OCI-LY3 (cell line): ENCODE measurements at regions not wholly inside any gene's neighbourhood (a gene's known extent, or its start where the extent isn't known, plus 50 kb on each side); places are given as distances from the start of the nearest gene placed in this dataset.
"Not testable (repeated sequence)": the region's sequence is repeated elsewhere in the genome, so short reads cannot be mapped to it uniquely, and the experiment has no call there.

Experiments used
- H2AFZ ChIP-seq: fragments of 200-600, 300-600 bp; shearing (Covaris generic); 2 replicates; pipeline ENCODE4 v1.6.0; 2014; ENCODE audit warnings: antibody characterized with exemption, low read depth, low read length
- H3K27ac ChIP-seq: fragments of 200-600, 300-600 bp; sonication (generic); 2 replicates; pipeline ENCODE4 v1.5.1; 2014; ENCODE audit warnings: mild to moderate bottlenecking, low read length, moderate library complexity, mixed read lengths
- H3K27me3 ChIP-seq: fragments of 200-600, 300-600 bp; sonication (generic); 2 replicates; pipeline ENCODE4 v1.6.1; 2014; ENCODE audit warnings: low read depth, low read length, mixed read lengths
- H3K36me3 ChIP-seq: fragments of 200-600, 300-600 bp; sonication (generic); replicated peaks from 2 replicates; pipeline ENCODE3; 2014; ENCODE audit warnings: low read depth, low read length, mixed read lengths
- H3K4me1 ChIP-seq: fragments of 300-600, 200-600 bp; sonication (generic); 2 replicates; pipeline ENCODE4 v1.6.1; 2014; ENCODE audit warnings: low read length, mixed read lengths
- H3K4me2 ChIP-seq: fragments of 200-600, 300-600 bp; sonication (generic); 2 replicates; pipeline ENCODE4 v1.6.1; 2014; ENCODE audit warnings: low read length, mixed read lengths
- H3K4me3 ChIP-seq: fragments of 300-600, 200-600 bp; sonication (generic); 2 replicates; pipeline ENCODE4 v1.5.1; 2014; ENCODE audit warnings: antibody characterized with exemption, mild to moderate bottlenecking, low read length, moderate library complexity
- H3K79me2 ChIP-seq: fragments of 300-600, 200-600 bp; shearing (Covaris generic); 2 replicates; pipeline ENCODE4 v1.6.1; 2014; ENCODE audit warnings: mild to moderate bottlenecking, low read length, mixed read lengths
- H3K9ac ChIP-seq: fragments of 300-600, 200-600 bp; shearing (Covaris generic); 2 replicates; pipeline ENCODE4 v1.6.0; 2014; ENCODE audit warnings: mild to moderate bottlenecking, low read length, moderate library complexity
- H3K9me3 ChIP-seq: fragments of 200-600, 300-600 bp; shearing (Covaris generic); 2 replicates; pipeline ENCODE4 v1.6.1; 2014; ENCODE audit warnings: low read length, mixed read lengths; ENCODE audit not compliant: insufficient read depth
- H4K20me1 ChIP-seq: fragments of 200-600, 300-600 bp; sonication (generic); 2 replicates; pipeline ENCODE4 v1.6.1; 2016; ENCODE audit warnings: low read length, mixed read lengths; ENCODE audit not compliant: insufficient read depth
- EZH2phosphoT487 ChIP-seq: fragments of 200-600 bp; shearing (Covaris generic); IDR thresholded peaks from 2 replicates; pipeline ENCODE4 v1.6.1; 2018; ENCODE audit warnings: antibody characterized with exemption, mixed run types, low read depth
- TF ChIP-seq, protein P1 (sequence below): fragments of 200-600, 300-600 bp; sonication (generic); IDR thresholded peaks from 2 replicates; pipeline ENCODE4 v1.5.1; 2014; ENCODE audit warnings: antibody characterized with exemption, low read length, low read depth

DNA sequence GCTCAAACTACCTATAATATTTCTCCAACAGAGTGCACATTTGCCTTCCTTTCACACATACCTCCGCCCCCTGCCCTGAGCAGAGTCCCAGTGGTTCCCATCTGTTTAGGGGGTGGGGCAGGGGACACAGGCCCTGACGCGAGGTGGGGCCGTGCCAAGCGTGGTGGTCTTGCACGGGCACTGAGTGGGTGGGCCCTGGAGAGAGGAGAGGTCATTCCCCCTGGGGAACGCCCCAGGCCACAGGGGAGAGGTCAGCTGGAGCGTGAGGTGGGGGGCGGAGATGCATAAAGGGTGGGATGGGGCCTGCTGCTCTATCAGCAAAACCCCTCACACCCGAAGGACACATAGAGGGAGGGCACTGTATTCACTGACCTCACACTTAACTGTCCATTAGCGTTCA is 441.9 kb downstream of the TMEM121 start:
- Histone ChIP-seq H4K20me1 (no peaks in the 10 kb centered on the region), H3K79me2 (no peaks in the 10 kb centered on the region), H3K9ac (peak overlapping the region; percentile 58; the same call in 1 of the 2 replicates), H3K36me3 (no peaks in the 10 kb centered on the region), H3K9me3 (no peaks in the 10 kb centered on the region), H3K27ac (peak overlapping the region; percentile 73; the same call in 1 of the 2 replicates), H2AFZ (no peak overlapping the region), H3K4me3 (no peak overlapping the region; the same call in 1 of the 2 replicates), H3K4me1 (peaks cover 50% of the 10 kb centered on the region), H3K4me2 (peak overlapping the region; percentile 68), H3K27me3 (no peaks in the 10 kb centered on the region)
- TF ChIP-seq, protein P1, sequence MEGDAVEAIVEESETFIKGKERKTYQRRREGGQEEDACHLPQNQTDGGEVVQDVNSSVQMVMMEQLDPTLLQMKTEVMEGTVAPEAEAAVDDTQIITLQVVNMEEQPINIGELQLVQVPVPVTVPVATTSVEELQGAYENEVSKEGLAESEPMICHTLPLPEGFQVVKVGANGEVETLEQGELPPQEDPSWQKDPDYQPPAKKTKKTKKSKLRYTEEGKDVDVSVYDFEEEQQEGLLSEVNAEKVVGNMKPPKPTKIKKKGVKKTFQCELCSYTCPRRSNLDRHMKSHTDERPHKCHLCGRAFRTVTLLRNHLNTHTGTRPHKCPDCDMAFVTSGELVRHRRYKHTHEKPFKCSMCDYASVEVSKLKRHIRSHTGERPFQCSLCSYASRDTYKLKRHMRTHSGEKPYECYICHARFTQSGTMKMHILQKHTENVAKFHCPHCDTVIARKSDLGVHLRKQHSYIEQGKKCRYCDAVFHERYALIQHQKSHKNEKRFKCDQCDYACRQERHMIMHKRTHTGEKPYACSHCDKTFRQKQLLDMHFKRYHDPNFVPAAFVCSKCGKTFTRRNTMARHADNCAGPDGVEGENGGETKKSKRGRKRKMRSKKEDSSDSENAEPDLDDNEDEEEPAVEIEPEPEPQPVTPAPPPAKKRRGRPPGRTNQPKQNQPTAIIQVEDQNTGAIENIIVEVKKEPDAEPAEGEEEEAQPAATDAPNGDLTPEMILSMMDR: no peak
- TF ChIP-seq EZH2phosphoT487: no peak

DNA sequence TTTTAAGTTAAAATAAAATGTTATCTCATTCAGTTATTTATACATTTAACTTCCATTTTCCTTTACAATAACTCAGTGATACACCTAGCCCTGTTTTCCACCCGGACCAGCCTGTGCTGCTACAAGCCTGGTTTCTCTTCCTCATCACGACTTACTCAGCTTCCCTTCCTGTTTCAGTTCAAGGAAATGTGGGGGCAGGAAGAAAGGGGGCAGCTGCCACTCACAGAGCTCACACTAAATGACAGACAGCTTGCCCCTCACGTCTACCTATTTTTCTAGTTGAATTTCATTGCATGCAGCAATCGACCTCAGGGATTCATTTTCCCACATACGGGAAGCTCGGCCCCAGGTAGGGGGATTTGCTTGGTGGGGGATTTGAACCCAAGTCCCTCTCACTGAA is 442.6 kb downstream of the TMEM121 start:
- Histone ChIP-seq H3K4me1 (peaks cover 57% of the 10 kb centered on the region), H3K27ac (peak overlapping the region; percentile 73), H3K9ac (peak overlapping the region; percentile 58), H3K4me2 (peak overlapping the region; percentile 68), H3K4me3 (peak overlapping the region; percentile 53)
- H3K27me3 ChIP-seq, H2AFZ ChIP-seq, H3K79me2 ChIP-seq, H3K9me3 ChIP-seq, H3K36me3 ChIP-seq, H4K20me1 ChIP-seq: not testable (repeated sequence)

DNA sequence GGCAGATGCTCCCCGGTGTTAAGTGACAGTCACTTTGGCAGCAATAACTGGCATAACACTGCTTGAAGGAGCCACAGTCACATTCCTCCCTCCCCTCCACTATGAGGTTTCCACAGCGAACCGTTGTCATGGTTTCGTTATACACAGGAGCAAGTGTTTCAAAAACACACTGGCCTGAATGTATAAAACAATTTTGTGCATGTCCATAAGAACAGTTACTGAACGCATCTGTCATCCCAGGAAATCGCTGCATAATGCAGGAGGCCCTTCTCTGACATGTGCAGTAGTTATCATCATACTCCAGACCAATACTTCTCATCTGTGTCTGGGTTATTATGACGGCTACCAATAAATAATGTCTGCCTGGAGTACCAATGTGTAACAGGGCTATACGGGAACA is 444.4 kb downstream of the TMEM121 start:
- H2AFZ ChIP-seq, H3K27me3 ChIP-seq, H3K79me2 ChIP-seq, H3K36me3 ChIP-seq, H3K9ac ChIP-seq, H3K4me2 ChIP-seq, H4K20me1 ChIP-seq, H3K27ac ChIP-seq, H3K9me3 ChIP-seq, H3K4me3 ChIP-seq: not testable (repeated sequence)
- peaks cover 64% of the 10 kb centered on the region for H3K4me1 ChIP-seq

DNA sequence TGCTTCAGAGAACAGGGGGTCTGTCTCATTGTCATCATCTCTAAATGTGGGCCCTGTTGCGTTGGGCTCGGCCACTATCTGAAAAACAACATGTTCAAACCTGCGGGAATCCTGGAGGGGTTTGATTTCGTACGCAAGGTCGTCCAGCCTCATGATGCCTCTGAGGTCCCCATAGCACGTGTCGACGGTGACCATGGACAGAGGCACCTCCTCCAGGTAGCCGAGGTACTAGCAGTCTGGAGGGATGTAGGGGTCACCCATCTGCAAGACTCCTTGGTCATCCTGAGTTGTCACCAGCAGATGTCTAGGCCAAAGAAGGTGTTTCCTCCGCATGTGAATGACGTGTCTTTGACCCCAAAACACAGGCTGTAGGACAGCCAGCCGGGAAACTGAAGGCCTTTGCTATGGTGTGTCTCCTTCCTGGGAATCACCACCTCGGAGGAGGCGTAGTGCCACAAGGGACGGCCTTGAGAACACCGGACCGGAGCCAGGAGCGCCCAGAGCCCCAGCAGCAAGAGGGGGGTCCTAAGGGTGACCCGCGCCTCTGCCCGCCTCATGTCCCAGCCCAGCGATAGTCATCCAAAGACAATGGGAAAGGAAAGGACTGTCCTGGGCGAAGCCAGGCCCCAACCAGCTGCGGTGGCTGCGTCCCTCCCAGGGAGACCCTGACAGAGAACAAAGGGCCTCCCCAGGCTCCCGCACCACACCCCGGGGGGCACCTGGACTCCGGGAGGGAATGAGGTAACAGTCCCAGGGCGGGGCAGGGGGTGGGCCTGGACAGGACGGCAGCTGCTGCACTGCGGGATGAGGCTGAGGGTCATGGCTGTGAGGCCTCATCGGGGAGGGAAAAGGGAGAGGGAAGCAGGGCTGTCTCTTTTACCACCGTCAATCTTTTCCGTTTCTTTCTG is 445.5 kb downstream of the TMEM121 start:
- H3K4me1 ChIP-seq: peaks cover 64% of the 10 kb centered on the region
- TF ChIP-seq EZH2phosphoT487: no peak
- TF ChIP-seq, protein P1: no peak
- H3K4me2 ChIP-seq: peak overlapping the region; percentile 55
- H3K36me3 ChIP-seq: no peaks in the 10 kb centered on the region
- peak overlapping the region; percentile 37; the same call in 1 of the 2 replicates for H3K27ac ChIP-seq
- no peaks in the 10 kb centered on the region for H3K79me2 ChIP-seq
- H4K20me1 ChIP-seq: no peaks in the 10 kb centered on the region
- H3K9ac ChIP-seq: peak overlapping the region; percentile 17; the same call in 1 of the 2 replicates
- H3K9me3 ChIP-seq: no peaks in the 10 kb centered on the region
- no peak overlapping the region for H3K4me3 ChIP-seq
- H3K27me3 ChIP-seq: no peaks in the 10 kb centered on the region
- H2AFZ ChIP-seq: no peak overlapping the region

DNA sequence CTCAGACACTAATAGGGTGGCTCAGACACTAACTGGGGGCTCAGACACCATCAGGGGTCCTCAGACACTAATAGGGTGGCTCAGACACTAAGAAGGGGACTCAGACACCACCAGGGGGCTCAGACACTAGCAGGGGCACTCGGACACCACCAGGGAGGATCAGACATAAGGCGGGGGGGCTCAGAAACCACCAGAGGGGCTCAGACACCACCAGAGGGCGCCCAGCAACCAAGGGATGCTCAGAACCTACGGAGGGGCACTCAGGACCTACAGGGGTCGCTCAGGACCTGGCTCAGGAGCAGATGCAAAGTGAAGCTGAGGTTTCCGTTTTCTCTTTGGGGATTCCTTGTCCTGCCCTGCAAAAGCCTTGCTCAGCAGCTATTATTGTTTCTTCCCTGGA is 448.5 kb downstream of the TMEM121 start:
- no peaks in the 10 kb centered on the region for H3K79me2 ChIP-seq
- H3K27me3 ChIP-seq: no peaks in the 10 kb centered on the region
- H4K20me1 ChIP-seq: no peaks in the 10 kb centered on the region
- no peak overlapping the region for H2AFZ ChIP-seq
- no peaks in the 10 kb centered on the region for H3K9me3 ChIP-seq
- no peak overlapping the region for H3K4me3 ChIP-seq
- TF ChIP-seq, protein P1: peak; percentile 72
- no peak for TF ChIP-seq EZH2phosphoT487
- H3K27ac ChIP-seq: no peak overlapping the region
- H3K36me3 ChIP-seq: no peaks in the 10 kb centered on the region
- peak overlapping the region; percentile 56 for H3K4me2 ChIP-seq
- H3K9ac ChIP-seq: 0 out of 2 replicates have a peak overlapping the region, but pooled peaks have one; percentile 20
- H3K4me1 ChIP-seq: peaks cover 35% of the 10 kb centered on the region
